IMR-90 (cell line): ENCODE measurements at regions not wholly inside any gene's neighbourhood (a gene's known extent, or its start where the extent isn't known, plus 50 kb on each side); places are given as distances from the start of the nearest gene placed in this dataset.

Experiments
- ATAC-seq: fragments of 200-7000 bp; cut with Tn5 transposase; 2 replicates; pipeline ENCODE4 v1.9.1; 2020; ENCODE audit warnings: low read depth, mild to moderate bottlenecking, moderate library complexity
- BruUV-seq: library from RNA; stranded (reverse); fragments of 400-500 nt; replicated peaks from 2 replicates; lab custom pipeline; 2021; lab: Mats Ljungman, UMichigan
- CTCF ChIA-PET: fragments of 300-600 bp; formaldehyde crosslinking; extraction: SDS; loops from one replicate; lab custom pipeline; 2021; ENCODE audit warnings: antibody characterized with exemption; lab: Yijun Ruan, JAX
- POLR2A ChIA-PET: fragments of 300-600 bp; sonication (Branson Sonifier 250); formaldehyde crosslinking; loops from one replicate; lab custom pipeline; 2022; ENCODE audit warnings: antibody characterized with exemption; ENCODE audit not compliant: unreplicated experiment; lab: Charles Lee
- DNase-seq: peaks from one replicate; pipeline ENCODE4 v3.0.0; 2013
- H2AFZ ChIP-seq: replicated peaks from 2 replicates; pipeline ENCODE3; 2013; ENCODE audit warnings: low read length, mild to moderate bottlenecking; ENCODE audit not compliant: poor library complexity
- H2AK5ac ChIP-seq: 2 replicates; pipeline ENCODE4 v1.6.1; 2013; ENCODE audit warnings: low read depth, low read length, inconsistent platforms
- H2AK9ac ChIP-seq: replicated peaks from 2 replicates; pipeline ENCODE3; 2013; ENCODE audit warnings: mild to moderate bottlenecking, low read depth, low read length, moderate library complexity; ENCODE audit not compliant: poor library complexity
- H2BK120ac ChIP-seq: 2 replicates; pipeline ENCODE4 v1.6.1; 2013; ENCODE audit warnings: low read depth, low read length, inconsistent platforms
- H2BK15ac ChIP-seq: 3 replicates; pipeline ENCODE4 v1.6.1; 2013; ENCODE audit warnings: low read depth, low read length, inconsistent platforms
- H2BK20ac ChIP-seq: 2 replicates; pipeline ENCODE4 v1.6.1; 2013; ENCODE audit warnings: low read depth, mild to moderate bottlenecking, inconsistent platforms, low read length, moderate library complexity
- H2BK5ac ChIP-seq: 2 replicates; pipeline ENCODE4 v1.6.1; 2013; ENCODE audit warnings: mild to moderate bottlenecking, low read depth, low read length, inconsistent platforms; ENCODE audit not compliant: poor library complexity, severe bottlenecking
- H3K14ac ChIP-seq: replicated peaks from 2 replicates; pipeline ENCODE4 v1.6.1; 2013; ENCODE audit warnings: low read depth, low read length, inconsistent platforms
- H3K18ac ChIP-seq: 2 replicates; pipeline ENCODE4 v1.6.1; 2013; ENCODE audit warnings: low read depth, low read length, control low read depth
- H3K23ac ChIP-seq: 2 replicates; pipeline ENCODE4 v1.6.1; 2013; ENCODE audit warnings: low read depth, low read length, inconsistent platforms
- H3K27ac ChIP-seq: 2 replicates; pipeline ENCODE4 v1.5.1; 2013; ENCODE audit warnings: mild to moderate bottlenecking, control low read depth, low read length; ENCODE audit not compliant: insufficient read depth
- H3K27me3 ChIP-seq: 2 replicates; pipeline ENCODE4 v1.6.1; 2013; ENCODE audit warnings: low read length; ENCODE audit not compliant: control insufficient read depth, insufficient read depth
- H3K36me3 ChIP-seq: 2 replicates; pipeline ENCODE4 v1.6.1; 2013; ENCODE audit warnings: low read length, mixed read lengths; ENCODE audit not compliant: control insufficient read depth, insufficient read depth
- H3K4ac ChIP-seq: 2 replicates; pipeline ENCODE4 v1.6.1; 2013; ENCODE audit warnings: low read depth, low read length, inconsistent platforms
- H3K4me1 ChIP-seq: 2 replicates; pipeline ENCODE4 v1.6.1; 2013; ENCODE audit warnings: low read length, mixed read lengths; ENCODE audit not compliant: control insufficient read depth, insufficient read depth
- H3K4me2 ChIP-seq: 2 replicates; pipeline ENCODE4 v1.6.1; 2013; ENCODE audit warnings: low read depth, mild to moderate bottlenecking, control low read depth, low read length, moderate library complexity
- H3K4me3 ChIP-seq: 2 replicates; pipeline ENCODE4 v1.5.1; 2013; ENCODE audit warnings: low read depth, mild to moderate bottlenecking, control low read depth, low read length, moderate library complexity; ENCODE audit not compliant: insufficient read depth
- H3K56ac ChIP-seq: 2 replicates; pipeline ENCODE4 v1.6.1; 2013; ENCODE audit warnings: low read length, inconsistent platforms; ENCODE audit not compliant: insufficient read depth; ENCODE audit errors: extremely low read depth
- H3K79me1 ChIP-seq, 2 experiments: 2 replicates each; pipeline ENCODE4 v1.6.1; 2013; ENCODE audit warnings: low read length in 2 of 2, inconsistent platforms in 1 of 2, low read depth in 1 of 2
- H3K9ac ChIP-seq: 2 replicates; pipeline ENCODE4 v1.6.1; 2013; ENCODE audit warnings: low read depth, low read length, control low read depth
- H3K9me1 ChIP-seq: 2 replicates; pipeline ENCODE4 v1.6.1; 2013; ENCODE audit warnings: low read length, inconsistent platforms; ENCODE audit not compliant: insufficient read depth
- H3K9me3 ChIP-seq: 2 replicates; pipeline ENCODE4 v1.6.1; 2013; ENCODE audit warnings: low read length; ENCODE audit not compliant: control insufficient read depth, insufficient read depth
- H4K20me1 ChIP-seq: 2 replicates; pipeline ENCODE4 v1.6.1; 2013; ENCODE audit warnings: low read length, inconsistent platforms; ENCODE audit not compliant: insufficient read depth
- H4K5ac ChIP-seq: 2 replicates; pipeline ENCODE4 v1.6.1; 2013; ENCODE audit warnings: mild to moderate bottlenecking, low read depth, low read length, control low read depth
- H4K8ac ChIP-seq, 2 experiments: 2 replicates each; pipeline ENCODE4 v1.6.1; 2013; ENCODE audit warnings: low read depth in 2 of 2, low read length in 2 of 2, control low read depth in 1 of 2, inconsistent platforms in 1 of 2
- H4K91ac ChIP-seq: 2 replicates; pipeline ENCODE4 v1.6.1; 2013; ENCODE audit warnings: low read depth, low read length, inconsistent platforms; ENCODE audit not compliant: insufficient read depth
- CHD1 ChIP-seq: IDR thresholded peaks from 2 replicates; pipeline ENCODE4 v1.6.1; 2012; ENCODE audit warnings: low read depth, low read length, improper control_type of control experiment
- SMC3 ChIP-seq: fragments of 150-350 bp; IDR thresholded peaks from 2 replicates; pipeline ENCODE4 v1.6.1; 2016; ENCODE audit warnings: low read depth, mild to moderate bottlenecking, antibody characterized with exemption, low read length, moderate library complexity
- dilution Hi-C: fragments of 300-500 bp; cut with HindIII; formaldehyde crosslinking; loops from one replicate; pipeline ENCODE4 v1.14.3; 2018; ENCODE audit warnings: low sequenced_read_pairs; ENCODE audit not compliant: unreplicated experiment
- in situ Hi-C: fragments of 300-500 bp; cut with MboI; formaldehyde crosslinking; loops from 3 replicates; pipeline ENCODE4 v1.14.3; 2019; ENCODE audit warnings: low sequenced_read_pairs, inconsistent platforms, mixed read lengths
- intact Hi-C: fragments of 100-400 bp; cut with micrococcal nuclease; formaldehyde crosslinking; loops from 2 replicates; pipeline ENCODE4 v1.10.0; 2022
- TF ChIP-seq, protein P1 (sequence below): fragments of 150-350 bp; IDR thresholded peaks from 2 replicates; pipeline ENCODE4 v1.6.1; 2016; ENCODE audit warnings: low read depth, mild to moderate bottlenecking, low read length, moderate library complexity, borderline replicate concordance

DNA sequence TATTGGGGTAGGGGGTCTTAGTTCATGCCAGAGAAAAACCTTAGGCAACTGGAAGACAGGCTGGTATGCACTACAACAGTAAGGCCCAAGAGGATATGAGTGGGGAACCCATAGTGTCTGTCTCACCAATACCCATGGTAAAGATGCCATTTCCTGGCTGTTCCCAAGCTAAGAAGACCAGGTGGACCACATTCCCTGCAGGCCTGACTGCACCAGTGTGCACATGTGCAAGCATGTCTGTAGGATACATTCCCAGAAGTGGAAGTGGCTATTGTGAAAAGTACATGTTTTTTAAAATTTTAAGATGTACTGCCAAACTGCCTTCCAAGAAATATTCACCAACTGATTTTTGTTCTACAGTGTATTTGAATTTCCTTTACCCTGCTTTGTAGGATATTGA, 207.3 kb upstream of the CTNNB1 start:
- H2BK15ac ChIP-seq, result no peak overlapping the region
- H2BK20ac ChIP-seq, result no peak overlapping the region
- H2BK5ac ChIP-seq, result no peak overlapping the region
- no peak overlapping the region for H3K4me3 ChIP-seq
- no peak overlapping the region for H4K5ac ChIP-seq
- H2BK120ac ChIP-seq, result no peak overlapping the region
- H3K18ac ChIP-seq, result no peak overlapping the region
- H4K8ac ChIP-seq, result no peak overlapping the region
- no peak overlapping the region for H3K4ac ChIP-seq
- no peaks in the 10 kb centered on the region for H3K9me3 ChIP-seq
- H3K14ac ChIP-seq, result no peak overlapping the region
- no peak overlapping the region for H3K4me2 ChIP-seq
- no peak overlapping the region for H3K56ac ChIP-seq
- no peak overlapping the region for H4K91ac ChIP-seq
- TF ChIP-seq, protein P1, sequence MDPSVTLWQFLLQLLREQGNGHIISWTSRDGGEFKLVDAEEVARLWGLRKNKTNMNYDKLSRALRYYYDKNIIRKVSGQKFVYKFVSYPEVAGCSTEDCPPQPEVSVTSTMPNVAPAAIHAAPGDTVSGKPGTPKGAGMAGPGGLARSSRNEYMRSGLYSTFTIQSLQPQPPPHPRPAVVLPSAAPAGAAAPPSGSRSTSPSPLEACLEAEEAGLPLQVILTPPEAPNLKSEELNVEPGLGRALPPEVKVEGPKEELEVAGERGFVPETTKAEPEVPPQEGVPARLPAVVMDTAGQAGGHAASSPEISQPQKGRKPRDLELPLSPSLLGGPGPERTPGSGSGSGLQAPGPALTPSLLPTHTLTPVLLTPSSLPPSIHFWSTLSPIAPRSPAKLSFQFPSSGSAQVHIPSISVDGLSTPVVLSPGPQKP, result no peak
- TF ChIP-seq CHD1 (no peak), SMC3 (no peak)
- no peaks in the 10 kb centered on the region for H3K36me3 ChIP-seq
- dilution Hi-C loops, result no loop called here
- no peak overlapping the region for H3K27ac ChIP-seq
- ChIA-PET CTCF (no interaction called here), POLR2A (no interaction called here)
- H3K27me3 ChIP-seq, result no peaks in the 10 kb centered on the region
- H3K4me1 ChIP-seq, result no peaks in the 10 kb centered on the region
- H3K9me1 ChIP-seq, result no peaks in the 10 kb centered on the region
- no peak overlapping the region for H3K23ac ChIP-seq
- in situ Hi-C loops, result no loop called here
- ATAC-seq (no peak), DNase-seq (no peak)
- no peak overlapping the region for H2AK9ac ChIP-seq
- no peak overlapping the region for H2AFZ ChIP-seq
- H4K20me1 ChIP-seq, result no peaks in the 10 kb centered on the region
- H2AK5ac ChIP-seq, result no peak overlapping the region
- no peaks in the 10 kb centered on the region for H3K79me1 ChIP-seq
- no TSS peak for BruUV-seq
- no peak overlapping the region for H3K9ac ChIP-seq
- intact Hi-C loops, result no loop called here
